IPS-NIHi11 (cell line): ENCODE measurements at regions not wholly inside any gene's neighbourhood (a gene's known extent, or its start where the extent isn't known, plus 50 kb on each side); places are given as distances from the start of the nearest gene placed in this dataset.

ENCODE experiments used
- DNase-seq: peaks from one replicate; pipeline ENCODE4 v3.0.0; 2012; ENCODE audit warnings: mixed read lengths, low spot score

DNA sequence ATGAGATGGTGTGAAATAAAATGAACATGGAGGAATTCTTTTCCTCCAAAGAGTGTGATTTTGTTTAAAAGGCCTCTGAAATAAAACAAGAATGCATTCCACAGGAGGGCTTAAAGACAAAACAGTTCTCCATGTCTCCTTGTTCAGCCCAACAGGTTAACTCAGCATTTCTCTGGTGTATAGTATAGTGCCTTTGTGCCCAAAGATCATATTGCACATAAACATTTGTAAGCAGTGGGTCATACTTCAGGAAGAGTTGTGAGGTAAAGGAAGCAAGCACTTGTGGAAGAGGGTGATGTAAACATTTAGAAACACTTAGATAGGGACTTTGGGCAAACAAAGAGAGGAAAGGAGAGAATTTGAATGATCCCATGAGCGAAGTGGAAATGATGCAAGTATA is 433.9 kb downstream of the SIPA1L2 start:
- no peak for DNase-seq

DNA sequence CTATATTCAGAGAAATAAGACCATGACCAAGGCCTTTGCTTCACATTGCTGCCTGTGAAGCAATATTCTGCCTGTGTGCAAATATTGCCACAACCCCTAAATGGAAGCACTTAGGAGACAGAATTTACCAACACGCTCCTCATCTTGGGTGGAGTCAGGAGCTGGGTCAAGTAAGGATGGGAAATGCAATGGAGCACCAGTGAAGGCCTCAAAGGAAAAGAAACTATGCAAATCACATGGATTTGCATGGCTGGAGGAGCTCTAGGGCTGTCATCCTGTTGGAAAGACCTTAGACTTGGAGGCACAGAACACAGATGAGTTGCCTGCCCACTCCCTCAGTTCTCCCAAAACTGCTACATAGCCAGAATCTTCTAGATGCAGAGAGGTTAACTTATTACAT is 435.5 kb downstream of the SIPA1L2 start:
- DNase-seq, result no peak

DNA sequence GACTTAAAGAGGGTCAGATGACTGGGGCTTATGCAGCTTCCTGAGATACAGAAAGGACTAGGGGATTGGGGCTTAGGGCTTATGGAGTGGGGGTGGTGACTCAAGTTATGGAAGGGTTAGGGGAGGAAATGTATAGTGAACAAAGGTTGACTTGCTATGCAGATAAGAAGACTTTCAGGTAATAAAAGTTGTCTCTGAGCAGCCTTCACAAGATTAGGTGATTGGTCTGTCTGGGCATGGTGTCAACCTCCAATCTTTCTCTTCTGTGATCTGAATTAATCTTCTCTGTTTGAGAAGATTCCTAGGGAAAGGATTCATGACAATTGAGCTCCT is 436.5 kb downstream of the SIPA1L2 start:
- DNase-seq, result no peak

DNA sequence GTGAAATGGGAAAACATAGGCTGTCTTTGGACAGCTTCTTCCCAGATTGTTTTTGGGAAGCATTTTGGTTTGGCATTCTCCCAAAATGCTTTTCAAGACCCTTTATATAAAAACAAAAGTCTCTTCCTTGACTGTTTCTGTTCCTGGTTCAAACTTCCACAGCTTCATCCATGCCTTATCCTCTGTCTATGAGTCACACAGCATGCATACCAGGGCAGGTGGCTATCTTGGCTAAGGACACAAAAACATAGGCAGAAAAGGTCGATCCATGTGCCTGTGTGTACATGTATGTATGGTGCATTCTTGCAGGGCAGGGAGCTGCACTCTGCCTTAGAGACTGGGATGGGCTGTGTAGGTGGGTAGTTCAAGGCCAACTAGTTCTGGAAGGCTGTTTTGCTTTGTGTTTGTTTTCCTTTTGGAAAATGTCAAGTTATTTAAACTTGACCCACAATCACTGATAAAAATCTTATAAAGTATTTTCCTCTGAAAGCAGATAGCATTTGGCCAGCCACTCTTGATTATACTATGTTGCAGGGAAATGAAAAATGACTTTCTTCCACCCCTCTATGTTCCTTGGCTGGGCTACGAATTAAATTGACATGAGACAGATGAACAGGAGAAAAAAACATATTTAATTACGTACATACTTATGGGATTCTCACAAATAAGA is 437.0 kb downstream of the SIPA1L2 start:
- no peak for DNase-seq

DNA sequence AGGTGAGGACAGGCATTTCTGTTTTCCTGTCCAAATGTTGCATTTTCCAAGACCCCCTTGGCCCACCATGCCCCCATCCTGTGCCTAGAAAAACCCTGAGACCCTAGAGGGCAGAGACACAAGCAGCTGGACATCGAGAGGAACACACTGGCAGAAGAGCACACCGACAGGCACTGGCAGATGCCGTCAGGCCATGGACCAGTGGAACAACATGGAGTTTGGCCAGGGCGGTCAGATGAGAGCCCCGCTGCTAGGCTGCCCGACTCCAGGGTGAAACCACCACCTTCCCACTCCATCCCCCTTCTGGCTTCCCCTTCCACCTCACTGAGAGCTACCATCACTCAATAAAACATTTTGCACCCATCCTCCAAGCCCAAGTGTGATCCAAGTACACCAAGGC is 438.4 kb downstream of the SIPA1L2 start:
- no peak for DNase-seq

DNA sequence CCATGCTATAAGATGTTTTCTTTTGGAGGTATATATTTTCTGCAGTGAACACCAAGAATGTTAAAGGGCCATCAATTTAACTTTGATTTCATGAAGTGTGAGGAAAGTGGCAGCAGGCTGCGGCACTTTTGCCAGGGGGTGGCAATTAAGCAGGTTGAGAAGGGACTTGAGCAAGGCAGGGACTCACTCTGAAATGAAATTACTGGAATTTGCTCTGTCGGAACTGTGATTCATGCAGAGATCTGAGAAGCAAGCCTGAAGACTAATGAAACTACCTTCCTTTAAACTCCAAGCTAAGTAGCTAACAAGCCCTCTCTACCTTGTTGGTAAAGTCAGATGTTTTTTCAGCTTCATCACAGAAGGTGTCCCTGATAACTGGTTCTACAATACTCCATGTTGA is 441.6 kb downstream of the SIPA1L2 start:
- DNase-seq, result no peak

DNA sequence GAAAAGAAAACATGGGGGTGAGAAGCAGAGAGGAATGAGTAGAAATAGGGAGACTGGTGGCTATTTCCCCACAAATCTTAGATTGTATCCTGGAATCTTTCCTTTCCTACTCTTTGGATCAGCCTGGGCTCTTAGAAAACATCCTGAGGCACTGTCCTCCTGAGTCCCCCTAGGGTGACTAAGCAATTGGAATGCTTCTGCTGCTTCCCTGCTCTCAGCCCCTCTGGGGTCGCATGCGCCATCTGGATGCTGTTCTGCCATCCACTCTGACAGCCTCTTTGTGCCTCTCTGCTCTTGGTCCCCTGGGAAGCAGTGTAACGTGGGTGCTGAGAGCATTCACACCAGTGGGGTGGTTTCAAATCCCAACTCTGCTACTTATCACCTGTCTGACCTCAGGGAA is 443.0 kb downstream of the SIPA1L2 start:
- peak; percentile 39 for DNase-seq

DNA sequence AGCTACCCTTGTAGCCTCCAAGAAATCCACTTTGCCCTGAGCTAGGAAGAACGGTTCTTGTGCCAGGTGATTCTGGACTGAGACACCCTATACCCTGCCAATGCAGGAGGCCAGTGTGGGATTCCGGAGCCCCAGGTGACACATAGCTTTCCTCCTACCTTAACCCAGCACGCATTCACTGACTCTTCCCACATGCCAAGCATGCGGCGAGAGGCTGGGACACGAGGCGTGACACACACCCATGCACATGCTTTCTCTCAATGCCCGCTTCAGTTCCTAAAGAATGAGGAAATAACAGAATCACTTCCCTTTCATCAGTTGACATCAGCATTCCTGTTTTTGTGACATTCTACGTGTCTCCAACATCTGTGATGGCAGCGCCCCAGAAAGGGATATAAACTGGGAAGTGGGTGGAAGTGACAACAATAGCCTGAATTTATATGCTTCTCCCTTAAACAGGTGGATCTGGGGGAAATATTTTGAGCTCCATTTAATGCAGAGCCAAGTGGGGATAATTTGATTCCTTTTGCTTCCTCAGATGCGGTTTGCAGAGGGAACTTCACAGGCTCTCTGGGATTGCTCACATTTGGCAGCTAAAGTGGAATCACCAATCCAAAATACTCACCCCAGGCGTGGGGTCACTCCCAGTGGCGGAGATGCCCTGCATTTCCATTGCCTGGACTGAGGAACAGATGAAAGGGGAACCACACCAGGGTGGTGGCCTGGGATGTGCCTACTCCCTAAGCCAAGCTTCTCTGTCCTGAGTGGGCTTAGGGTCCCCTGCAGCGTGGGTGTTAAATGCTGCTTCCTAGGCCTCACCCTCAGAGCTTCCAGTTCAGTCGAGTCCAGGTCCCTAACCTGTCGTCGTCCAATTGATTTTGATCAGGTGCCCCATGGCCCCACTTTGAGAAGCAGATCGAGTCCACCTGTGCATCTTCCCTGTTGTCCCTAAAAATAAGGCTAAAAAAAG is 445.1 kb downstream of the SIPA1L2 start:
- DNase-seq, result no peak

DNA sequence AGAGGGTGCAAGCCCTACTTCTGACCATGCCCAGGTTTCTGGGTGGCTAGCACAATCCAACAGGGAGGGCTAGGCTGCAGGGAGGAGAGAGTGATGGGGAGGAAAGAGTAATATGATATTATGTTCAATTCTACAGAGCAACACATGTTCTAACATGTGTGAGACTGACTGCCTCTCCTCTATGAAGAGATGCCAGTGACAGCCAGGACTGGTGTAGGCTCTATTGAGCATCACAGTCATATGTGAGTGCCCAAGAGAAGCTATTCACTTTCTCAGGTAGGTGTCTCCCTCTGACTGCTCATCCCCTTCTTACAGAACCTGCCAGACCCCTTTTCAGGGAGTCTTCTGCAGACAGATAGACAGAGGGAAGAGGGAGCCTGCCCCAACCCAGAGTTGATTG is 446.1 kb downstream of the SIPA1L2 start:
- no peak for DNase-seq

DNA sequence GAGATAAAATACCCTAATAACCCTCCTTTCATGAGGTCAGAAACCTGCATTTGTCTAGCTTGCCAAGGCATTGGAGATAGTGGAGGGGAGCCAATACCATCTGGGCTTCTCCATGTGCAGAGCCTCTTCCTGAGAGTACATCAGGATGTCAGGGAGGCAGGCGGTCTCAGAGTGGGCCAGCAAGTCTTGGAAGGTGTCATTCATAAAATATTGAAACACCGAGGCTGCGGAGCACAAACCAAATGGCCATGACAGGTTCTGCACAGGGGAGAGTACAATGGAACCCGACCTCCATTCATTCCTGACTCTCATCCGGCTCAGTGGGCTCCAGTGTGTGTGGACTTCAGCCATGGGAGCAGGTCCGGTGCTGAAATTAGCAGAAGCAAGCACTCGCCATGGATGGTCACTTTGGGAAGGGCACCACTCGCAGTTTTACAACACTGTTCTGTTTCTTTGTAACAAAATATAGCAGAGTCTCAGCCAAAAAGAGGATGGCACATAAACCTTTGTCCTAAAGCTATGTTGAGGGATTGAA is 446.6 kb downstream of the SIPA1L2 start:
- no peak for DNase-seq

DNA sequence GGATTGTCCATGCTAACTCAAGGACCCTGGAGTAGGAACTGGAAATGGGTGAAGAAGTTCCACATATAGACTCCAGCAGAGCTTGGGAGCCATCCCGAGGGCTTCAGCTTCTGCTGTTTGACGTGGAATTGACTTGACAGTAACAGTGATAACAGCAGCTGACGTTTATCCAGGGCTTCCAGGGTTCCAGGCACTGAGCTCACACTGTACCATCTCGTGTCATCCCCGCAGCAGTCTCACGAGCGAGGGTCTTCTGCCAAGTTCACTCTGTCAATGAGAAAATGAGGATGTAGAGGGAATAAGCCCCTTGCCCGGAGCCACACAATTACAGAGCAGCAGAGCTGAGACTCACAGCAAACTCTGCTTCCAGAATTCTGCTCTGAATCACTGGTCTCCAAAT is 447.7 kb downstream of the SIPA1L2 start:
- no peak for DNase-seq

DNA sequence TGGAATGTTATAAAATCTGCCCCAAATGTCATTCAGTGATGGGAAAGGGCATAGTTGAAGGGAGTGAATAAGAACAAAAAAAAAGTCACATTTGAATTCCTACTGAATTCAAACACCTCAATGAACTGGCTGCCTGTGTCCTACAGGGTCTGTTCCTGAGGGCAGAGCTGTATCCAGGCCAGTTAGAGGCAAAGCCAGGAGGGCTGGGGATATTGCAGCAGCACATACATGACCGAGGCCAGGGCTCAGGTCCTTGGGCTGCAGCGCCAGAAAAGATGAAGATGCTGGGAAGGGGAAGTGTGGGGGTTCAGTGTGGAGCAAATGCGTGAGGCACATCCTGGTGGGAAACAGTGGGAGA is 449.2 kb downstream of the SIPA1L2 start:
- DNase-seq, result no peak

DNA sequence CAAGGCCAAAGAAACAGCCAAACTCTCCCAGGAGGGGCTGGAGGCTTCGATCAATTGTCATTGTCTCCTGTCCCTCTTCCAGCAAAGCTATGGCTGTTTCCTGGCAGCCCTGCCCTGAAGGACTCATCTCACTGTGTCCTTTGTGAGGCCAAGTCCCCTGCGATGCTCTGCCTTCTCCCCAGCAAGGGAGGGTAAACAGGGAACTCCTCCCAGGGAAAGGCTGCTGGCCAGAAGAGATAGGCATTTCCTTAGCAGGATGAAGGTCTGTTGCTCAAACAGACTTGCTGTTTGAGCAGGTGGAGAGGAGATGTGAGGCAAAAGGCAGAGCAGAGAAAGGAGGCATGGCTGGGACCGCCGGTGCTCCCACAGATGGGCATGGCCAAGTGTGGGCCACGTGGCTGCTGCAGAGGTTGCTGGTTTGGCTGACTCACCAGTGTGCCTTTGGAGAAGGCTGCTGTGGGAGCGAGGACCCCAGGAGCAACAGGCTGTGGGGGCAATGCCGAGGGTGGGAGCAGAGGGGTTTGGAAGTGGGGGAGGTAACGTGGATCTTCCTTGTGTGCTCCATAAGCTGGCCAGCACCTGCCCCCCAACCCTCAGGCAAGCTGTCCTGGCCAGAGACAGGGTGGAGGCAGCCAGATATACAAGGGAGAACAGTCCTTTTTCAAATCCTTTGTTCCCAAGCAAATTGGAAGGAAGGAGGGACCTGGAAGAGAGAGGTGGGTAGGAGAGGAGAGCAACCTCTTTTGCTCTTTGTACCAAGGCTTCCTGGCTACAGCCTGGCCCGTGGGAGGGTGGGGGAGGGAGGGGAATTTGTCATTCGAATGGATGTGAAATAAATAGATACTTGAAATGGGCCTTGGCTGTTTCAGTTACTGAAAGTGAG is 449.8 kb downstream of the SIPA1L2 start:
- DNase-seq, result no peak

DNA sequence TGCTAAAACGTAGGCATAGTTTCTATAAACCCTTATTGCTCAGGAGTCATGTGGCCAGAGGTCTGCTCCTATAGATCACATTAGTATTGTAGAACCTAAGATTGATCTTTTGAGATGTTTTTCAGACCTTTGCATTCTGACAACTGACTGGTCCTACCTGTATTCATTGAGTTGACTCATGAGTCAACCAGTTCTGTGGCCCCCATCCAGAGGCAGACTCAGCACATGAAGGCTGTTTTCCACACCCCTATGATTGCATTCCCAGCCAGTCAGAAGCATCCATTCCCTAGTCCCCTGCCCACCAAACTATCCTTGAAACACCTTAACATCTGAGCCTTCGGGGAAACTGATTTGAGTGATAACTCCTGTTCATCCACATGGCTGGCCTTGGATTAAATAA is 451.7 kb downstream of the SIPA1L2 start:
- DNase-seq, result no peak

DNA sequence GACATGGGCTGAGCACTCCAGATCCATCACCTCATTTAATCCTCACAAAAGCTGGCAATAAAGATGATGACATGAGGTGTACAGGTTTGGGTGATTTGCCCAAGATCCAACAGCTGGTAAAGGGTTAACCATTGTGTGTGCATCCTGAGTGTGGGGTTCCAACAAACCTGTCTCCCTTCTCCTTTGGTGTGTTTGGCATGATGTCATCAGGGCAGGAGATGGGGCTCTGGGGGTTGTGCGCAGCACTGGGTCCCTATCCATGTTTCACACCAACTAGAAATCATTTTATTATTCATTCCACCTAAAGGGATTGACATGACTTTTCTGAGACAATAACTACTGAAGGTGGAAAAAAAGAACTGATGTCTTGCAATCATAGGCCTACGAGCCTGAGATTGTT is 452.5 kb downstream of the SIPA1L2 start:
- no peak for DNase-seq

DNA sequence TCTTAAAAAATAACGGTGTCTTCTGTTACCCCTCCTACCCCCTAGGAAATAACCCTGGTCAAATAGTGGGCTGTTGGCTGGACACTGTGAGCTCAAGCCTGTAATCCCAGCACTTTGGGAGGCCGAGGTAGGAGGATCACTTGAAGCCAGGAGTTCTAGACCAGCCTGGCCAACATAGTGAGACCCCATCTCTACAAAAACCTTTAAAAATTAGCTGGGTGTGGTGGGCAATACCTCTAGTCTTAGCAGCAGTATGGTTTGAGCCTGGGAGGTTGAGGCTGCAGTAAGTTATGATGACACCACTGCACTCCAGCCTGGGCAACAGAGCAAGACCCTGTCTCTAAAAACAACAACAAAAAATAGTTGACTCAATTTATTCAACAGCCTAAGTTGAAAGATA is 453.7 kb downstream of the SIPA1L2 start:
- no peak for DNase-seq

DNA sequence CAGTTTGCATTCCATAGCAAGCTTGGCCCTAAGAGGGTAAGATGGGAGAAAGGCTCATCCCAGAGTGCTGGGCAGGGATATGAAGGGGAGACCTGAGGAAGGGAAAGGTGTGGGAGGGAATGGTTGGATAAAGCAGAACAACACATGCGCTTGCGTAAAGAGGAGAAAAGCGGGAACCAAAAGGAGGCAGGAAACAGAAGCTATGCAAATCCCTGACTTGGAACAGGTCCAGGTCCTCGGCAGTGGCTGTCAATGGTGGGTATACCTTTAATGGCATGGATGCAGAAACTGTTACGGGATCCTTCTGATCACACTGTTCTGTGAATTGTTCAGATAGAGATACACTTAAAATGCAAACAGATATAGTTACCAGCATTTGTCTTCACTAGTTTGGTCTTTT is 455.6 kb downstream of the SIPA1L2 start:
- no peak for DNase-seq

DNA sequence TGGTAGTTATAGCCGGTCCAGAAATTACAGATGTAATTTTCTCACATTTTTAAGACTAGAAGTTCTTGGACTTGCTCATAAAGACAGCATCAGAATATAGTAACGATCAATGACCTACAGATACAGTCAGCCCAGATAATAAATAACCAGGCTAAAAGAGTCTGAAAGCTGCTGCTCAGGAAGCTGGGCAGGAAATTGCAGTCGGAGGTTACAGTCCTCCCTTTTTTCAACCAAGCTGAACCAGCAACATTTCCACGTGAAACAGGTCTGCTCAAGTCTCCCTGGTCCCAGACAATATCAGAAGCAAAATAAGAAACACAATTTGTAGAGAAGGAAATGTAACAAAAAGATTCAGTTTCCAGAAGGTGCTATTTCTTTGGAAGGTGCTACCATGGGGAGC is 457.4 kb downstream of the SIPA1L2 start:
- no peak for DNase-seq

DNA sequence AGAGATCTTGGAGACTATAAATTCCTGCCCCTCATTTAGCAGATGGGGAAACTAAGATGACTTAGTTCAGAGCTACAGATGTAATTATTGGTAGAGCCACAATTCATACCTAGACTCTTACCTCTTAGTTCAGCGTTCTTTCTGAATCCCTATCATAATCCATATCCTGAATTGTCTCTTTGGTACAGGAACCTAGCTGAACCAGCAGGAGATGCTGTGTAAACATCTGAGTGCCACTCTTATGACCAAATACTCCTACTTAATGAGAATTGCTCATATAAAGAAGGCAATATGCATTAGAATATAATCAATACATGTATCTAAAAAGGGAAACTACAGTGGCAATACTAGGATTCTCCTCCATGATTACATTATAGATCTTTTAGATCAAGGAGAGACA is 459.0 kb downstream of the SIPA1L2 start:
- DNase-seq, result no peak

DNA sequence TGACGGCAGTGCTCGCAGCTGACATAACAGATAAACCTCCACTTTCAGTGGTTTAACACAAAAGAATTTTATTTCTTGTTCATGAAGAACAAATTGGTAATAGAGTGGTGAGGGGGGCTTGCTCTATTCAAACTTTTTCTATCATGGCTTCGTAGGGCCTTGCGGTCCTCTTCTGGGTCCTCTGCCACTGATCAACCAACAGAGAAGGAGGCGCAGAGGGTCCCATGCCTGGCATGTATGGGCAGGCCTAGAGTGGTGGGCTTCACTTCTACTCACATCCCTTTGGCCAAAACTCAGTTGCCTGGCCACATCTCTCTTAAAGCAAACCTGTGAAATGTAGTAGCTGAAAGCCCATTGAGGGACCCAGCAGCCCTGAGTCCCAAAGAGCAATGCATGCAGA is 460.5 kb downstream of the SIPA1L2 start:
- no peak for DNase-seq

DNA sequence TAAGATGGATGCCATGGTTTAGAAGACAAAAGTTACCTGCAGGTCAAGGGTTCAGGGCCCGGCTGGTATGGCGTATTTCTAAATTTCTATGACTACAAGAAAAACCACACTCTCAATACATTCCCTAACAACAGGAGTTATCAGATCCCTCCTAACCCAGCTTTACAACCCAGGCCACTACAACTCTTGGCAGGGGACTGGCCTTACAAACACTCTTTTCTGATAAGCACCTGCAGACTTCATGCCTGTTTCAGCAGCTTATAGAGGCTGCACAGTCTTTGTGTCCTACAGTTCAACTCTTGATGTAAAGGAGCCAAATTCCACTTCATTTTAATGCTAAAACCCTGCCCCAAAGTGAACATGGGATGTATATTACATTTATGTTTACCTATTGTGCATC is 461.4 kb downstream of the SIPA1L2 start:
- DNase-seq, result no peak

DNA sequence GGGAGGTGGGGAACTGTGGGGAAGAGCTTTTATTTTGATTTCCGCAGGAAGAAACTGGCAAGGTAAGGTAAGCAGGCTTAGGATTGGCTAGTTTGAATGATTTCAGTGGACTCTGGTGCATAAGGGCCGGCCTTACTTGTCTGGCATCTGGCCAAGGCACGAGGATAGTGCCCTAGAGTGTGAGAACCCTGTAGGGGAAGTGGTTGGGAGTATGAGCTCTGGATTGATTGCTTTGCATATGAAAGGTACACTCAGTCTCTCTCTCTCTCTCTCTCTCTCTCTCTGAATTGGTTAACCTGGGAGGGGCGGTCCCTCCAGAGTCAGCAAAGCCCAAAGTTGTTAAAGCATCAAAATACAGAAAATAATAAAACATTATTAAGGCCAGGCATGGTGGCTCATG is 463.0 kb downstream of the SIPA1L2 start:
- DNase-seq, result peak; percentile 30
